GM18867 (cell line): ENCODE measurements at regions not wholly inside any gene's neighbourhood (a gene's known extent, or its start where the extent isn't known, plus 50 kb on each side); places are given as distances from the start of the nearest gene placed in this dataset.
A peak's percentile ranks its signal among the peaks of the same experiment; 100 is the strongest.

Source experiments
- ATAC-seq: cut with Tn5 transposase; IDR thresholded peaks from one replicate; pipeline ENCODE4 v1.9.1; 2021; ENCODE audit warnings: mild to moderate bottlenecking, moderate library complexity; ENCODE audit not compliant: unreplicated experiment

GRCh38 chr12:38138225-38139221 is 178.1 kb upstream of the ALG10B start:
- peak; percentile 63 for ATAC-seq

GRCh38 chr12:38139456-38139855 is 177.1 kb upstream of the ALG10B start:
- no peak for ATAC-seq

DNA sequence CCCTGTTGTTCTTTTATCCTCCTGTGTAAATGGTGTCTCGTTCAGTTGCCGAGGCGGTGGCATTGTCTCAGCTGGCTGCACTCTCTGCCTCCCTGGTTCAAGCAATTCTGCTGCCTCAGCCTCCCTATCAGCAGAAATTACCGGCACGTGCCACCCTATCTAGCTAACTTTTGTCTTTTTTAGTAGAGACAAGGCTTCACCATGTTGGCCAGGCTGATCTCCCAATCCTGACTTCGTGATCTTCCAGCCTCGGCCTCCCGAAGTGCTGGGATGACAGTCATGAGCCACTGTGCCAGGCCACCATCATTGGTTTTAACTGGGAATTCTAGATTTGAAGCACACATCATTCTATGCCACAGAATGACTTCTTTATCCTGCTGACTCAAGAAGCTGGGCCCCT is 175.3 kb upstream of the ALG10B start:
- no peak for ATAC-seq

DNA sequence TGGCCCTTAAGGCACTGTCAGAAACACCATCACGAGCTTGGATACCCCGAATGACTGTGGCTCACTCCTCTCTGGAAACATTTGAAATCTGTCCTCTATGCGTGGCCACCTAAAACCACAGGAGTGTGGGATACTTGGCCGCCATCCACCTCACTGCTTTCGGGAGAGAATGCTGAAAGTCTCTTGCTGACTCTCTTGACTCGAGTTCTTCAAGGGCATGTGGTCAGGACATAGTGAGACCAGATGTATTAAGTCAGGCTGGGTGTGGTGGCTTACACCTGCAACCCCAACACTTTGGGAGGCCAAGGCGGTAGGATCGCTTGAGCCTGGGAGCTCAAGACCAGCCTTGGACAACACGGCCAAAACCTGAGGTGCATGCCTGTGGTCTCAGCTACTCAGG is 174.7 kb upstream of the ALG10B start:
- ATAC-seq: no peak

DNA sequence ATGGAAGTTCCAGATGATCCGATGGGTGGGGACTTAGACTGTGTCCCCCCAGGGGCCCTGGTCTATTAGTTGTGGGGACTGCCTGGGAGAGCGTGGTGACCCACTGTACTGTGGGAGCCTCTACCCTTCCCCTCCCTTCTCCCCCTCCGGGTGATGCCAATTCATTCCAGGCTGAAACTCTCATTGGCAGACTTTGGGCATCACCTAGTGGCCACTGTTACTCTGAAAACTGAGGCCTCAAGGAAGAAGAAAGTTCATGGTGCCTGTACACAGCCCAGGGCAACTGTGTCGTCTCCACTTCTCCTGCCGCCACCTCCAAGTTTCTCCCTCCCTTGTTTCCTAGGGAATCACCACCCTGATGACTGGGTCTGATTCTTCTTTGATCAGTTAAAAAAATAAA is 173.6 kb upstream of the ALG10B start:
- no peak for ATAC-seq

DNA sequence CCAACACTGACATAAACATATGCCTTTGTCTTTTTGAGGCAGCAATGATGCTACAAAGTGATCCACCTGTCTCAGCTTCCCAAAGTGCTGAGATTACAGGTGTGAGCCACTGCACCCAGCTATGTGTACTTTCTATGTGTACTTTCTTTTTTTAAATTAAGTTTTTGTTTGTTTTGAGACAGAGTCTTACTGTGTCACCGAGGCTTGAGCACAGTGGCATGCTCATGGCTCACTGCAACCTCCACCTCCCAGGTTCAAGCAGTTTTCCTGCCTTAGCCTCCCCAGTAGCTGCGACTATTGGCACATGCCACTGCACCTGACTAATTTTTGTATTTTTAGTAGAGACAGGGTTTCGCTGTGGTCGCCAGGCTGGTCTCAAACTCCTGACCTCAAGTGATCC is 172.5 kb upstream of the ALG10B start:
- no peak for ATAC-seq

DNA sequence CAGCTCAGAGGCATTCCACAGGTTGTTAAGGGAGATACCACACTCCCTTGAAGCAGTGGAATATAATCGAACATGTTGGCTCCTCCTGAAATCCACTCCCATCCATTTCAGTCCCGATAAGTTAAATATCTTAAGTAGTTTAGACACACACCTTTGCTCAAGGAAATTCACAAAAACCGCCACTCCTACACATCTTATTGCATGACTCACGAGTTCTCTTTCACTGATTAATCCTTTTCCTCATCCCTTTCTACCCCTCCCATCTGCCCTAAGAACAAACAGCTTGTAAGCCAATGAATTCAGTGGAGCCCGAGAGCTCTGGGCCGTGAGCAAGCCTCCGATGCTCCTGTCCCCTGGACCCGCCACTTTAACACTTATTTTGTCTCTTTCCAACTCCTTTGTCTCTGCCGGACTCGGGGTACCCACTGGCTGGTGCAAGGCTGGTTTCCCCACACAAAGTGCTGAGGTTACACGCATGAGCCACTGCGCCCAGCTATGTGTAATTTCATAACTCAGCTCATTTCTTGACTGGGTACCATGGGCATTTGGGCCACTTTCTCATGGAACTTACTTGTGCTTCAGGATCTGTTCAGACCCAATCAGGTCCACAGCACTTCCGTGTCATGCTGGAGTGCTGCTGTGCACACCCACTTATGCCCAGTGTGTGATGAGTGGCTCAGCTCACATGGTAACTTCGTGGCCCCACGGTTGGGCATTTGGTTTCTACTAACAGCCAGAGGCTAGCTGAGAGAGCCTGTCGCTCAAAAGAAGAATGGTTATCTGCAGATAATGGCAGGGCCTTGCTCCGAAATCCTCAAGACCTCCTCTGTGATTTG is 171.8 kb upstream of the ALG10B start:
- no peak for ATAC-seq

- no peak for ATAC-seq
These were observed 167.0 kb upstream of the ALG10B start for GRCh38 chr12:38149395-38150073.

- no peak for ATAC-seq
These were observed 164.4 kb upstream of the ALG10B start for GRCh38 chr12:38151991-38152700.

DNA sequence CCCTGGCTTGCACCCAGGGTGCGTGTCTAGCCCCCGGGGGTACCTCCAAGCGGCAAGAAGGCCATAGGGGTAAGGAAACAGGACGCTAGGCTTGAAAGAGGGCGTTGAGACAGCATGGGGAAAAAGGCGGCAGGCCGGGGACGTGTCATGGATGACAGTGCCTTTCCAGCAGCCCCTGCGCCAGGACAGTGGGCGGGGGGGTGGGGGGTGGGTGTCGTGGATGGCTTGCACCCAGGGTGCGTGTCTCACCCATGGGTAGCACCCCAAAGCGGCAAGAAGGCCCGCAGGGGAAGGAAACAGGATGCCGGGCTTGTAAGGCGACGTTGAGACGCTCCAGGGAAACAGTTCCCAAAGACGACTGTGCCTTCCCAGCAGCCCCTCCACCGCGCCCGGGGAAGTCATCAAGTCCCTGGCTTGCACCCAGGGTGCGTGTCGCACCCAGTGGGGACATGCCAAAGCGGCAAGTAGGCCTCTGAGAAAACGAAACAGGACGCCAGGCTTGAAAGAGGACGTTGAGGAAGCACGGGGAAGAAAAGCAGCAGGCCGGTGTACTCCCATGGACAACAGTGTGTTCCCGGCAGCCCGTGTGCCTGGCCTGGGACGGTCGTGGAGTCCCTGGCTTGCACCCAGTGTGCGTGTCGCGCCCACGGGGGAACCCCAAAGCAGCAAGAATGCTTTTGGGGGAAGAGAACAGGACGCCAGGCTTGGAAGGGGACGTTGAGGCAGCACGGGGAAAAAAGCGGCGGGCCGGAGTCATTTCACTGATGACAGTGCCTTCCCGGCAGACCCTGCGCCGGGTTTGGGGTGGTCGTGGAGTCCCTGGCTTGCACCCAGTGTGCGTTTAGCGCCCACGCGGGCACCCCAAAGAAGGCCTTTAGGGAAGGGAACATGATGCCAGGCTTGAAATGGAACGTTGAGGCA is 163.5 kb upstream of the ALG10B start:
- ATAC-seq: no peak

DNA sequence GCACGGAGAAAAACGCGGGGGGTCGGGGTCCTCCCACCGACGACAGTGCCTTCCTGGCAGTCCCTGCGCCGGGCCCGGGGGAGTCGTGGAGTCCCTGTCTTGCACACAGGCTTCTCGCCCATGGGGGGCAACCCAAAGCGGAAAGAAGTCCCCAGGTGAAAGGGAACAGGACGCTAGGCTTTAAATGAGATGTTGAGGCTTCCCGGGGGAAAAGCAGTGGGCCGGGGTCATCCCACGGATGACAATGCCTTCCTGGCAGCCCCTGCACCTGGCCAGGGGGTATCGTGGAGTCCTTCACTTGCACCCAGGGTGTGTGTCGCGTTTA is 162.9 kb upstream of the ALG10B start:
- no peak for ATAC-seq

GRCh38 chr12:38154096-38155019 is 162.2 kb upstream of the ALG10B start:
- ATAC-seq: no peak

DNA sequence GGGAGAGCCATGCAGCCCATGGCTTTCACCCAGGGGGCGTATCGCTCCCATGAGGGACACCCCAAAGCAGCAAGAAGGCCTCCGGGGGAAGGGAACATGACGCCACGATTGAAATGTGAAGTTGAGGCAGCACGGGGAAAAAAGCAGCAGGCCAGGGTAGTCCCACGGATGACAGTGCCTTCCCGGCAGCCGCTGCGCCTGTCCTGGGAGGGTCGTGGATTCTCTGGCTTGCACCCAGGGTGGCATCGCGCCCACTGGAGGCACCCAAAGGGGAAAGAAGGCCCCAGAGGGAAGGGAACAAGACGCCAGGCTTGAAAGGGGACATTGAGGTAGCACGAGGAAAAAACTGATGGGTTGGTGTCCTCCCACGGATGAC is 161.6 kb upstream of the ALG10B start:
- no peak for ATAC-seq

DNA sequence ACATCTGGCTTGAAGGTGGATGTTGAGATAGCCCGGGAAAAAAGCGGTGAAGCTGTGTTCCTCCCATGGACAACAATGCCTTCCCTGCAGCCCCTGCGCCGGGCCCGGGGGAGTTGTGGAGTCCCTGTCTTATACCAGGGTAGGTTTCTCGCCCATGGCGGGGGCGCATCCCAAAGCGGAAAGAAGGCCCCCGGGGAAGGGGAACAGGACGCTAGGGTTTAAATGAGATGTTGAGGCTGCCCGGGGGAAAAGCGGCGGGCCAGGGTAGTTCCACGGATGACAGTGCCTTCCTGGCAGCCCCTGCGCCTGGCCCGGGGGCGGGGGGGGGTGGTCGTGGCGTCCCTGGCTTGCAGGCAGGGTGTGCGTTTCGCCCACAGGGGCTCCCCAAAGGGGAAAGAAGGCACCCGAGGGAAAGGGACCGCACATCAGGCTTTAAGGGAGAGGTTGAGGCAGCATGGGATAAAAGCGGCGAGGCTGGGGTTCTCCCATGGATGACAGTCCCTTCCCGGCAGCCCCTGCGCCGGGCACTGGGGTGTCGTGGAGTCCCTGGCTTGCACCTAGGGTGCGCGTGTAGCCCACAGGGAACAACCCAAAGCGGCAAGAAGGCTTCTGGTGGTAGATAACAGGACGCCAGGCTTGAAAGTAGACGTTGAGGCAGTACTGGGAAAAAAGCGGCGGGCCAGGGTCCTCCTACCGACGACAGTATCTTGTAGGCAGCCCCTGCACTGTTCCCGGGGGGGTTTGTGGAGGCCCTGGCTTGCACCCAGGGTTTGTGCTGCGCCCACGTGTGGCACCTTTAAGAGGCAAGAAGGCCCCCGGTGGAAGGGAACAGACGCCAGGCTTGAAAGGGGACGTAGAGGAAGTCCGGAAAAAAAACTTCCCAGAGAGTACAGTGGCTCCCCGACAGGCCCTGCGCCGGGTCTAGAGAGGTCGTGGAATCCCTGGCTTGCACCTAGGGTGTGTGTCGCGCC is 160.8 kb upstream of the ALG10B start:
- no peak for ATAC-seq

DNA sequence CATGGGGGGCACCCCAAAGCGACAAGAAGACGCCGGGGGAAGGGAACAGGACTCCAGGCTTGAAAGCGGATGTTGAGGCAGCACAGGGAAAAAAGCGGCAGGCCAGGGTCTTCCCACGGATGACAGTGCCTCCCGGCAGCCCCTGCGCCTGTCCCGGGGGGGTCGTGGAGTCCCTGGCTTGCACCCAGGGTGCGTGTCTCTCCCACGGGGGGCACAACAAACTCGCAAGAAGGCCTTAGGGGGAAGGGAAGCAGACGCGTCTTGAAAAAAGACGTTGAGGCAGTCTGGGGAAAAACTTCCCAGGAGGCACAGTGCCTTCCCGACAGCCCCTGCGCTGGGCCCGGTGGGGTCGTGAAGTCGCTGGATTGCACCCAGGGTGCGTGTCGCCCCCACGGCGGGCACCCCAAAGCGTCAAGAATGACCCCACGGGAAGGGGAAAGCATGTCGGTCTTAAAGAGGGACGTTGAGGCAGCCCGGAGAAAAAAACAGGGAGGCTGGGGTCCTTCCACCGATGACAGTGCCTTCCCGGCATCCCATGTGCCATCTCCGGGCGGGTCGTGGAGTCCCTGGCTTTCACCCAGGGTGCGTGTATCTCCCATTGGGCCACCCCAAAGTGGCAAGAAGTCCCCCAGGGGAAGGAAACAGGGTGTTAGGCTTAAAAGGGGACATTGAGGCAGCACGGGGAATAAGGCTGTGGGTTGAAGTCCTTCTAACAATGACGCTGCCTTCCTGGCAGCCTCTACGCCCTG is 159.9 kb upstream of the ALG10B start:
- no peak for ATAC-seq

DNA sequence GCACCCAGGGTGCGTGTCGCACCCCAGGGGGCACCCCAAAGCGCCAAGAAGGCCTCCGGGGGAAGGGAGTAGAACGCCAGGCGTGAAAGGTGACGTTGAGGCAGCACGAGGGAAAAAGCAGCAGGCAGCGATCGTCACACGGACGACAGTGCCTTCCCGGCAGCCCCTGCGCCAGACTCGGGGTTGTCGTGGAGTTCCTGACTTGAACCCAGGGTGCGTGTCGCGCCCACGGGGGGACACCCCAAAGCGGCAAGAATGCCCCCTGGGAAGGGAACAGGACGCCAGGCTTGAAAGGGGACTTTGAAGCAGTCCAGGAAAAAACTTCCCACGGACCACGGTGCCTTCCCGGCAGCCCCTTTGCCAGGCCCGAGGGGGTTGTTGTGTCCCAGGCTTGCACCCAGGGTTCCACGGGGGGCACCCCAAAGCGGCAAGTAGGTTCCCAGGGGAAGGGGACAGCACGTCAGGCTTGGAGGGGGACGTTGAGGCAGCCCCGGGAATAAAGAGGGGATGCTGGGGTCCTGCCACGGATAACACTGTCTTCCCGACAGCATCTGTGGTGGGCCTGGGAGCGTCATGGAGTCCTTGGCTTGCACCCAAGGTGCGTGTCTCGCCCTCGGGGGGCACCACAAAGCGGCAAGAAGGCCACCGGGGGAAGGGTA is 159.2 kb upstream of the ALG10B start:
- ATAC-seq: no peak
